LNCaP clone FGC (cell line): ENCODE measurements at regions not wholly inside any gene's neighbourhood (a gene's known extent, or its start where the extent isn't known, plus 50 kb on each side); places are given as distances from the start of the nearest gene placed in this dataset.

ENCODE experiments used
- DNase-seq: peaks from one replicate; pipeline ENCODE4 v3.0.0-alpha.2; 2011; ENCODE audit warnings: low read depth
- H3K4me3 ChIP-seq: 2 replicates; pipeline ENCODE4 v1.5.1; 2011; ENCODE audit warnings: mild to moderate bottlenecking, low read depth, low read length, control low read depth
- CTCF ChIP-seq: IDR thresholded peaks from 2 replicates; pipeline ENCODE4 v1.5.1; 2012; ENCODE audit warnings: mild to moderate bottlenecking; ENCODE audit not compliant: control insufficient read depth, insufficient read depth; ENCODE audit errors: extremely low read depth

GRCh38 chr4:71958978-71959377 lies 72.8 kb upstream of the NPFFR2 start:
- no peak for DNase-seq
- H3K4me3 ChIP-seq: no peak overlapping the region
- TF ChIP-seq CTCF: no peak

DNA sequence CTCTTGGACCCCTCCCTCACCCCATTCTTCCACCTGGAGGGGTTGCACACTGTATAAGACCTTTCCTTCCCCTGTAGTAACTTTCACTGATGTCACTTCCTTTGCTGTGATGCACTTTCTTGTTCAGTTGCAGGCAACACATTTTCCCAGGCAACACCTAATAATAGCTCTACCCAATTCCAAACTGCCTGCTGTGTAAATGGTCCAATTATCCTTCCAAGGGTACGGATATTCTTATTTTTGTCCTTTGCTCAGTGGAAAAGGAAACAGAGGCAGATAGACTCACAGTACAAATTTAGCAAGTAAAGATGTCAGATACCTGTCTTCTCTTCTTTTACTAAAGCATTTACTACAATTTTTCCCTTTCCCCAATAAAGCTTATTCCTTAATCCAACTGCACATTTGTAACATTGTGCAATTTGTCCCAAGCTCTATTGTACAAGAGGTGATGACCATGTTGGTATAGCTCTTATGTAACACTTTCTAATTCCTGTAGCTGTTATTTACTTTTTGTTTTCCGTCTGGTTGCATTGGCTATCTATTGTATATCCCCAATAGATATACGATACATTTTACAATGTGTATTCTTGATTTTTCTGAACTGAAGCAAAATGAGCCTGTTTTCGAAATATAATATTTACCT lies 69.1 kb upstream of the NPFFR2 start:
- TF ChIP-seq CTCF: no peak
- DNase-seq: no peak
- no peak overlapping the region for H3K4me3 ChIP-seq

- no peak for DNase-seq
- TF ChIP-seq CTCF: no peak
- H3K4me3 ChIP-seq: no peak overlapping the region
These were observed 57.1 kb upstream of the NPFFR2 start for GRCh38 chr4:71974681-71975080.

- DNase-seq: no peak
- TF ChIP-seq CTCF: no peak
- no peak overlapping the region for H3K4me3 ChIP-seq
These were observed 55.3 kb upstream of the NPFFR2 start for GRCh38 chr4:71976523-71976922.

- no peak for TF ChIP-seq CTCF
These were observed 53.5 kb upstream of the NPFFR2 start for GRCh38 chr4:71978210-71978835.

DNA sequence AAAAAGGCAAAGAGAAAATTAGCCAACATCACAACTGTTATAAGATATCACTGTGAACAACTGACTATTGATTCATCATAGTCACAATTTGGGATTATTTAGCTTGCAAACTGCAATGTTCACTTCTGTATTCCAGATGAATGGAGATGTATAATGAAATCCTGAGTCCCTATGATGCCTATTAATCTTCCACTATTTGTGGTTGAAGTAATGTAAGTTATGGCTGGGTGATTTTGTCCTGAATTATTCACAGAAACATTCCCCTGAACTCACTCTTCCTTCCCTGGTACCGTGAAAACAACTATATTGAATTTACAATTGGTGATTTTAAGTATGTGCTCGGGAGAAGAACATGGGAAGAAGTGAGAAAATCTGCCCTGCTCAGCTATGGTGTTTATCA lies 50.8 kb upstream of the NPFFR2 start:
- no peak for TF ChIP-seq CTCF
- no peak overlapping the region for H3K4me3 ChIP-seq
- DNase-seq: no peak

More at GRCh38 chr4:71978210-71978835, 53.5 kb upstream of the NPFFR2 start:
- DNase-seq: no peak
- no peak overlapping the region for H3K4me3 ChIP-seq
